NCI-H146 (cell line): ENCODE measurements at regions not wholly inside any gene's neighbourhood (a gene's known extent, or its start where the extent isn't known, plus 50 kb on each side); places are given as distances from the start of the nearest gene placed in this dataset.
"Not testable (repeated sequence)": the region's sequence is repeated elsewhere in the genome, so short reads cannot be mapped to it uniquely, and the experiment has no call there.

Experiments
- DNase-seq: peaks from one replicate; lab custom pipeline; 2025; lab: John Stamatoyannopoulos, UW

DNA sequence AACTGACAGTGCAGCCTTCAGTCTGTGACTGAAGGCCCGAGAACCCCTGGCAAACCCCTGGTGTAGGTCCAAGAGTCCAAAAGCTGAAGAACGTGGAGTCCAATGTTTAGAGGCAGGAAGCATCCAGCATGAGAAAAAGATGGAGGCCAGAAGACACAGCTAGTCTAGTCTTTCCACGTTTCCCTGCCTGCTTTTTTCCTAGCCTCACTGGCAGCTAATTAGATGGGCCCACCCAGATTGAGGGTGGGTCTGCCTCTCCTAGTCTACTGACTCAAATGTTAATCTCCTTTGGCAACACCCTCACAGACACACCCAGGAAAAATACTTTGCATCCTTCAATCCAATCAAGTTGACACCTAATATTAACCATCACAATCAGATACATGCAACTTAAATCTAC is 87.8 kb downstream of the TENT5D start:
- DNase-seq: not testable (repeated sequence)

- no peak for DNase-seq
Measured at GRCh38 chrX:80511969-80512760, 91.9 kb downstream of the TENT5D start.

- DNase-seq: no peak
Measured at GRCh38 chrX:80512924-80513323, 92.7 kb downstream of the TENT5D start.

DNA sequence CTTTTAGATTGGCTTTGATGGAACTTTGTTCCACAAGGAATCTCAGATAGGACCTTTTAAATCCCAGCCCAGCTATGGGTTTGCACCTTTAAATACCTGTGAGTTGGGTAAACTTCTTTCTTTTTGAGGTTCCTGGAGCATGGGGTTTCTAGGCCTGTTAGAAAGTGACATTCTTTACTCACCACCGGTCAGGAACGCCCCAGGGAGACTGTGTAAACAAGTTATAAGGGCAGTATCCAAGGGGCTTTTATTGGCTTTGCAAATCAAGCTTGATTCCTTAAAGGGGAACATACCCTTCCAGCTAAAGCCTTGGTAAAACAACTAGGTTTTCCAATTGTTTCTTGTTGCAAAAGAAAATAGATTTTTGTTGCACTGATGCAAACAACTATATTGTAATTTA is 93.4 kb downstream of the TENT5D start:
- DNase-seq: no peak

- no peak for DNase-seq
Measured at GRCh38 chrX:80537096-80537495, 116.8 kb downstream of the TENT5D start.

- peak; percentile 0 for DNase-seq
Measured at GRCh38 chrX:80550722-80551121, 130.5 kb downstream of the TENT5D start.

DNA sequence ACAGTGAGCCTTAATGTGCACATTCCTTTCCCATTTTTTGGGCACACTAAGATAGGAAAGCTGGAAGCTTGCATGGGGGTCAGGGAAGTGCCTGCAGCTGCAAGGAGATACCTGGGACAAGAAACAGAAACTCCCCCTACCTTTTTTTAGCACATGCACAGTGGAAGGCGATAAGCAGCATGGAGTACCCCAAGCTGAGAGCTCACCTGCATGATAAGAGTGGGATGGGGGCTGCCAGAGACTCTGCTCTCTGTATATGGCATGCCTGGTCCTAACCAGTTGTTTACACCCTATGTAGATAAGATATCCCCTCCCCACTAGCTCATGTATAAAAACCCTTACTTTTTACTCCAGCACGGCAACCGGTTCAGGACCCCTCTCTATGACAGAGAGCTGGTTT is 135.9 kb downstream of the TENT5D start:
- no peak for DNase-seq

DNA sequence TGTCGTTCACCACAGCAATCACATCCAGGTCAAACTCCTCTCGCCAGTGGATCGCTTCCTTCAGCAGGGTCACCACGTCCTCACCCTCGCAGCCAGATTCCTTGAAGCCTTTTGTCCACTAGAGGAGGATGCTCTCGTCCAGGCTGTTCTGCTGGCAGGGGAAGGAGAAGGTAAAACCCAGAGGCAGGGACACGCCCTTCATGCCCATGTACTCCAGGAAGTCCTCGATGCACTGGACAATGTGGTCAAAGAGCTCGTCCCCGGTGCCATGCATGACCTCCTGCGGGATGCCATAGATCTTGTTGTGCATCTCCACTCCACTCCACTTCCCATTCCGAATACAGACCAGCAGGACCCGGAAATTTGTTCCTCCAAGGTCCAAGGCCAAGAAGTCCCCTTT is 152.4 kb downstream of the TENT5D start:
- DNase-seq: no peak

- no peak for DNase-seq
Measured at GRCh38 chrX:80573275-80573674, 153.0 kb downstream of the TENT5D start.

DNA sequence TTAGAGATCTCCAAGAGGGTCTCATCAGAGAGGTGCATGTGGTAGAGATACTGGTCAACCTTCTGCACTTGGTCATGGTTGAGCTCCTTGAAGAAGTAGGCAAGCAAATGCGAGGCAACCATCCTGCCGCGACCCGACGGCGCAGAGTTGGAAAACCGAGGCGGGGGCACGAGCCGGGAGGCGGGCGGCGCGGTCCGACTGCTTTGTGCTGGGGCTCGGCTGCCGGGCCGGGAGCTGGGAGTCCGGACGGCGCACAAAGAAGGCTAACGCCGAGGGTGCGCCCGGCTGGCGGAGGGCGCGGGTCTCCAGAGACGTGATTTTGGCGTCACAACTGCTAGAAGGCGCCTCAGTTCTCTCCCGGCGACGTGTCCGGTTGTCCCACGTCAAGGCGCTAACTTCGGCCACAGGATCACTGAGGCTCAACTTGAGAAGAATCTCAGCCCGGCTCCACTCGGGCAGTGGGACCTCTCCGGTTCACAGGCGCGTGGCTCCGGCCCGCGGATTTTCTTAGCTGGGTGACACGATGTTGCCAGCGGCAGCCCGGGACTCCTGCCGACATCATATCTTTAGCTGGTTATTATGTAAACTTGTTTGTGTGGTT is 154.3 kb downstream of the TENT5D start:
- DNase-seq: not testable (repeated sequence)

- no peak for DNase-seq
Measured at GRCh38 chrX:80576267-80576666, 156.0 kb downstream of the TENT5D start.

- no peak for DNase-seq
Measured at GRCh38 chrX:80576806-80577533, 156.7 kb downstream of the TENT5D start.

GRCh38 chrX:80578517-80579105 is 158.4 kb downstream of the TENT5D start:
- no peak for DNase-seq

GRCh38 chrX:80590992-80591391 is 170.7 kb downstream of the TENT5D start:
- not testable (repeated sequence) for DNase-seq

GRCh38 chrX:80602036-80602860 is 182.0 kb downstream of the TENT5D start:
- DNase-seq: no peak
